GF-D8 (cell line): ENCODE measurements at regions not wholly inside any gene's neighbourhood (a gene's known extent, or its start where the extent isn't known, plus 50 kb on each side); places are given as distances from the start of the nearest gene placed in this dataset.

ENCODE experiments used
- DNase-seq: peaks from one replicate; lab custom pipeline; 2025; lab: John Stamatoyannopoulos, UW

- no peak for DNase-seq
Observed at GRCh38 chr2:4499316-4500030, 796.1 kb downstream of the DCDC2C start.

- no peak for DNase-seq
Observed at GRCh38 chr2:4501525-4501924, 798.1 kb downstream of the DCDC2C start.

- DNase-seq, result no peak
Observed at GRCh38 chr2:4502230-4502843, 799.0 kb downstream of the DCDC2C start.

- no peak for DNase-seq
Observed at GRCh38 chr2:4507661-4508060, 804.3 kb downstream of the DCDC2C start.

- no peak for DNase-seq
Observed at GRCh38 chr2:4515871-4516761, 812.7 kb downstream of the DCDC2C start.

- no peak for DNase-seq
Observed at GRCh38 chr2:4518596-4518995, 815.2 kb downstream of the DCDC2C start.

- DNase-seq, result no peak
Observed at GRCh38 chr2:4522498-4523421, 819.4 kb downstream of the DCDC2C start.

- no peak for DNase-seq
Observed at GRCh38 chr2:4527416-4527815, 824.0 kb downstream of the DCDC2C start.

GRCh38 chr2:4528246-4528645, 824.9 kb downstream of the DCDC2C start:
- DNase-seq, result no peak

GRCh38 chr2:4528773-4529172, 825.4 kb downstream of the DCDC2C start:
- peak; percentile 19 for DNase-seq

GRCh38 chr2:4529738-4530137, 826.4 kb downstream of the DCDC2C start:
- DNase-seq, result no peak

- DNase-seq, result no peak
Observed at GRCh38 chr2:4530231-4530630, 826.9 kb downstream of the DCDC2C start.

GRCh38 chr2:4533806-4534205, 830.4 kb downstream of the DCDC2C start:
- no peak for DNase-seq

GRCh38 chr2:4539121-4539520, 835.7 kb downstream of the DCDC2C start:
- DNase-seq, result no peak

- no peak for DNase-seq
Observed at GRCh38 chr2:4549666-4550210, 846.4 kb downstream of the DCDC2C start.

GRCh38 chr2:4551691-4552474, 848.5 kb downstream of the DCDC2C start:
- no peak for DNase-seq

- DNase-seq, result no peak
Observed at GRCh38 chr2:4553241-4553640, 849.9 kb downstream of the DCDC2C start.

GRCh38 chr2:4556135-4556896, 852.9 kb downstream of the DCDC2C start:
- no peak for DNase-seq

GRCh38 chr2:4561196-4561595, 857.8 kb downstream of the DCDC2C start:
- DNase-seq, result no peak

GRCh38 chr2:4576075-4576474, 872.7 kb downstream of the DCDC2C start:
- DNase-seq, result no peak
